GM18951 (cell line): ENCODE measurements at regions not wholly inside any gene's neighbourhood (a gene's known extent, or its start where the extent isn't known, plus 50 kb on each side); places are given as distances from the start of the nearest gene placed in this dataset.

ENCODE experiments used
- POLR2A ChIP-seq: IDR thresholded peaks from 4 replicates; pipeline ENCODE4 v1.6.1; 2011; ENCODE audit warnings: mild to moderate bottlenecking; ENCODE audit not compliant: insufficient read length, insufficient read depth; ENCODE audit errors: extremely low read depth
- in situ Hi-C: fragments of 300-500 bp; cut with MboI; formaldehyde crosslinking; loops from one replicate; pipeline ENCODE4 v1.12.0; 2022; ENCODE audit warnings: low sequenced_read_pairs, mixed read lengths, inconsistent platforms; ENCODE audit not compliant: unreplicated experiment

- in situ Hi-C loops, result no loop called here
- TF ChIP-seq POLR2A, result no peak
Observed at GRCh38 chr13:46964789-46965527, 68.1 kb upstream of the HTR2A start.

GRCh38 chr13:46963904-46964303, 67.1 kb upstream of the HTR2A start:
- no peak for TF ChIP-seq POLR2A
- in situ Hi-C loops, result no loop called here

GRCh38 chr13:46962281-46962941, 65.6 kb upstream of the HTR2A start:
- no peak for TF ChIP-seq POLR2A
- in situ Hi-C loops, result no loop called here

- no peak for TF ChIP-seq POLR2A
- in situ Hi-C loops, result no loop called here
Observed at GRCh38 chr13:46961719-46962118, 64.9 kb upstream of the HTR2A start.

- in situ Hi-C loops, result no loop called here
- no peak for TF ChIP-seq POLR2A
Observed at GRCh38 chr13:46953941-46954340, 57.1 kb upstream of the HTR2A start.

GRCh38 chr13:46953331-46953730, 56.5 kb upstream of the HTR2A start:
- TF ChIP-seq POLR2A, result no peak
- in situ Hi-C loops, result no loop called here

GRCh38 chr13:46951516-46951915, 54.7 kb upstream of the HTR2A start:
- TF ChIP-seq POLR2A, result no peak
- in situ Hi-C loops, result no loop called here

GRCh38 chr13:46949211-46949610, 52.4 kb upstream of the HTR2A start:
- no peak for TF ChIP-seq POLR2A
- in situ Hi-C loops, result no loop called here

- in situ Hi-C loops, result no loop called here
- no peak for TF ChIP-seq POLR2A
Observed at GRCh38 chr13:46948338-46948737, 51.5 kb upstream of the HTR2A start.

GRCh38 chr13:46947425-46948191, 50.8 kb upstream of the HTR2A start:
- in situ Hi-C loops, result no loop called here
- TF ChIP-seq POLR2A, result no peak
